GM18951 (cell line): ENCODE measurements at regions not wholly inside any gene's neighbourhood (a gene's known extent, or its start where the extent isn't known, plus 50 kb on each side); places are given as distances from the start of the nearest gene placed in this dataset.

Source experiments
- POLR2A ChIP-seq: IDR thresholded peaks from 4 replicates; pipeline ENCODE4 v1.6.1; 2011; ENCODE audit warnings: mild to moderate bottlenecking; ENCODE audit not compliant: insufficient read length, insufficient read depth; ENCODE audit errors: extremely low read depth
- in situ Hi-C: fragments of 300-500 bp; cut with MboI; formaldehyde crosslinking; loops from one replicate; pipeline ENCODE4 v1.12.0; 2022; ENCODE audit warnings: low sequenced_read_pairs, mixed read lengths, inconsistent platforms; ENCODE audit not compliant: unreplicated experiment

GRCh38 chr18:55862693-55863390 lies 274.9 kb upstream of the TCF4 start:
- TF ChIP-seq POLR2A = no peak
- in situ Hi-C loops = no loop called here

- TF ChIP-seq POLR2A = no peak
- in situ Hi-C loops = no loop called here
Observed at GRCh38 chr18:55861266-55861665, 273.3 kb upstream of the TCF4 start.

GRCh38 chr18:55858661-55859515 lies 270.9 kb upstream of the TCF4 start:
- in situ Hi-C loops = no loop called here
- TF ChIP-seq POLR2A = no peak

GRCh38 chr18:55857956-55858355 lies 270.0 kb upstream of the TCF4 start:
- in situ Hi-C loops = no loop called here

GRCh38 chr18:55857409-55857808 lies 269.4 kb upstream of the TCF4 start:
- in situ Hi-C loops = no loop called here
- TF ChIP-seq POLR2A = no peak

More at GRCh38 chr18:55857956-55858355, 270.0 kb upstream of the TCF4 start:
- TF ChIP-seq POLR2A = no peak

GRCh38 chr18:55856679-55857078 lies 268.7 kb upstream of the TCF4 start:
- in situ Hi-C loops = no loop called here
- TF ChIP-seq POLR2A = no peak

- in situ Hi-C loops = no loop called here
- no peak for TF ChIP-seq POLR2A
Observed at GRCh38 chr18:55856229-55856628, 268.2 kb upstream of the TCF4 start.

- no peak for TF ChIP-seq POLR2A
- in situ Hi-C loops = no loop called here
Observed at GRCh38 chr18:55853268-55853667, 265.3 kb upstream of the TCF4 start.

- in situ Hi-C loops = no loop called here
- no peak for TF ChIP-seq POLR2A
Observed at GRCh38 chr18:55850904-55851303, 262.9 kb upstream of the TCF4 start.

GRCh38 chr18:55849391-55849790 lies 261.4 kb upstream of the TCF4 start:
- in situ Hi-C loops = no loop called here
- no peak for TF ChIP-seq POLR2A

GRCh38 chr18:55847960-55848359 lies 260.0 kb upstream of the TCF4 start:
- in situ Hi-C loops = no loop called here
- no peak for TF ChIP-seq POLR2A

- TF ChIP-seq POLR2A = no peak
- in situ Hi-C loops = no loop called here
Observed at GRCh38 chr18:55845221-55845620, 257.2 kb upstream of the TCF4 start.

- in situ Hi-C loops = no loop called here
- TF ChIP-seq POLR2A = no peak
Observed at GRCh38 chr18:55844382-55844781, 256.4 kb upstream of the TCF4 start.

- TF ChIP-seq POLR2A = no peak
- in situ Hi-C loops = no loop called here
Observed at GRCh38 chr18:55841314-55841713, 253.3 kb upstream of the TCF4 start.
